Lower lobe of right lung (tissue), 2 donors: ENCODE measurements at regions not wholly inside any gene's neighbourhood (a gene's known extent, or its start where the extent isn't known, plus 50 kb on each side); places are given as distances from the start of the nearest gene placed in this dataset.
"Not testable (repeated sequence)": the region's sequence is repeated elsewhere in the genome, so short reads cannot be mapped to it uniquely, and the experiment has no call there.

Experiments
- ATAC-seq, 2 donors: fragments of 200-7000 bp; cut with Tn5 transposase; one replicate each; pipeline ENCODE4 v1.9.1; 2020 to 2022; ENCODE audit warnings: mild to moderate bottlenecking in 2 of 2, moderate library complexity in 2 of 2
- DNase-seq: peaks from one replicate; pipeline ENCODE4 v3.0.0-alpha.2; 2020
- H3K27ac ChIP-seq: fragments of 200-600 bp; one replicate; pipeline ENCODE4 v1.8.0; 2022
- H3K27me3 ChIP-seq: fragments of 200-600 bp; one replicate; pipeline ENCODE4 v1.8.0; 2022; ENCODE audit warnings: low read depth
- H3K36me3 ChIP-seq: fragments of 200-600 bp; one replicate; pipeline ENCODE4 v1.8.0; 2022; ENCODE audit warnings: mild to moderate bottlenecking
- H3K4me1 ChIP-seq: fragments of 200-600 bp; one replicate; pipeline ENCODE4 v1.8.0; 2022
- H3K4me3 ChIP-seq: fragments of 200-600 bp; one replicate; pipeline ENCODE4 v1.8.0; 2022; ENCODE audit warnings: mild to moderate bottlenecking
- H3K9me3 ChIP-seq: fragments of 200-600 bp; one replicate; pipeline ENCODE4 v1.8.0; 2022
- CTCF ChIP-seq: fragments of 200-600 bp; IDR thresholded peaks from one replicate; pipeline ENCODE4 v1.8.0; 2022; ENCODE audit warnings: antibody characterized with exemption, mild to moderate bottlenecking
- intact Hi-C: fragments of 100-400 bp; cut with DNase I; formaldehyde crosslinking; loops from one replicate; pipeline ENCODE4 v1.11.0; 2022
- donor health status: DM: no; HTN: yes; CAD: no; lungs with severe emphysema.

- DNase-seq, H3K36me3 ChIP-seq, ATAC-seq, H3K27ac ChIP-seq, H3K4me1 ChIP-seq, H3K4me3 ChIP-seq, H3K27me3 ChIP-seq, H3K9me3 ChIP-seq, intact Hi-C loops: not testable (repeated sequence)
Measured at GRCh38 chrY:9162424-9162823, 174.8 kb upstream of the TSPY4 start.

DNA sequence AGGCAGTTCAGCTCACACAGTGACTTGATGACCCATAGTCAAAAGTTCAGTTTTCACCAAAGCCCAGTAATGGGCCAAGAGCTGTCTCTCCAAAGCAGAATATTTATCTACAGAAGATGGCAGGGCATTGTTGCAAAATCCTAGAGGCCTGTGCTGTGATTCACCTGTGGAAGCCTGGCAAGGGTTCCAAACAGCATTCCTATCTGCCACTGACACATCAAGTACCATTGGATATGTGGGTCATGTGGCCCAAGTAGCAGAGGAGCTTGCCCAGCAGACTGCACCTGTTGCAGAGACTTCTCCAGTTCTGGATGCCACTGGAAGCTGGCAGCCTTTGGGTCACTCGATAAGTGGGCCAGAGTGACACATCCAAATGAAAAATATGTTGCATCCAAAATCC, 159.6 kb upstream of the TSPY4 start:
- DNase-seq, intact Hi-C loops, H3K27ac ChIP-seq, ATAC-seq, H3K4me3 ChIP-seq, H3K9me3 ChIP-seq, H3K27me3 ChIP-seq, H3K36me3 ChIP-seq, H3K4me1 ChIP-seq: not testable (repeated sequence)

DNA sequence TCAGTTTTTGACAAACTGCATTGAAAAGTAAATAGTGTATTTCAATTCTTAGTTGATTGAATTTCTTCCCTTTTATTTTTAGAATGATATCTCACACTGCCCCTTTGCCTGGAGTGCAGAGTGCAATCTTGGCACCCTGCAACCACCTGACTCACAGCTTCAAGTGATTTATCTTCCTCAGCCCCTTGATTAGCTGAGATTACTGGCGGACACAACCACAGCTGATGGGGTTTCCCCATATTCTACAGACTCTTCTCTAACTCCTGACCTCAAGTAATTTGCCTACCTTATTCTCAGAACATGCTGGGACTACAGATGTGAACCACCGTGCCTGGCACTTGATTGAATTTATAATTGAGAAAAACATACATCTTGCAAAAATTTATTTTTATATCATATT, 152.4 kb upstream of the TSPY4 start:
- ATAC-seq, H3K9me3 ChIP-seq: not testable (repeated sequence)

GRCh38 chrY:9207082-9207481, 130.2 kb upstream of the TSPY4 start:
- ATAC-seq, H3K4me1 ChIP-seq, H3K36me3 ChIP-seq, H3K9me3 ChIP-seq, H3K27me3 ChIP-seq, H3K27ac ChIP-seq, intact Hi-C loops, H3K4me3 ChIP-seq, DNase-seq: not testable (repeated sequence)

More for the DNA sequence above, 152.4 kb upstream of the TSPY4 start:
- intact Hi-C loops, DNase-seq, H3K4me1 ChIP-seq, H3K36me3 ChIP-seq, H3K27me3 ChIP-seq, H3K27ac ChIP-seq, H3K4me3 ChIP-seq: not testable (repeated sequence)

DNA sequence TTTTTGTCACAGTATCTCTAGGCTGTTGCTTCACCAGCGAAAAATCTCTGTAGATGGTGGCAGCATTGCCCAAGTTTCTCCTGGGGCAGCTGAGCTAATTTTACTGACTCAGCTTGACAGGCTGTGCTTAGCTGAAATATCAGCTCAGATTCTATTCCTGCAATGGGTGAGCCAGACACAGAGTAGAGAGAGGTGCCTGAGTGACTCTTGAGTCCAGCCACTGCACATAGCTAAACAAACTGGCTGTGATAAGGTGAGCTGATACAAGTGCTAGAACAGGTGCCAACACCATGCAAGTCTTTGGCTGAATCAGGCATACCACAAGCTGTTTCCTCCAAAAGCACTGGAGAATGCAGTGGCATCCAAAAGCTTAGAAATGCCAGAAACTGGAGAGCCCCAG, 110.9 kb upstream of the TSPY4 start:
- Histone ChIP-seq H3K4me1 (no peaks in the 10 kb centered on the region), H3K9me3 (no peaks in the 10 kb centered on the region), H3K27ac (no peak overlapping the region), H3K36me3 (no peaks in the 10 kb centered on the region), H3K4me3 (no peak overlapping the region), H3K27me3 (no peaks in the 10 kb centered on the region)
- DNase-seq (no peak), ATAC-seq (peak in 1 of 2 donors; percentile 79)
- TF ChIP-seq CTCF = no peak
- intact Hi-C loops = no loop called here

DNA sequence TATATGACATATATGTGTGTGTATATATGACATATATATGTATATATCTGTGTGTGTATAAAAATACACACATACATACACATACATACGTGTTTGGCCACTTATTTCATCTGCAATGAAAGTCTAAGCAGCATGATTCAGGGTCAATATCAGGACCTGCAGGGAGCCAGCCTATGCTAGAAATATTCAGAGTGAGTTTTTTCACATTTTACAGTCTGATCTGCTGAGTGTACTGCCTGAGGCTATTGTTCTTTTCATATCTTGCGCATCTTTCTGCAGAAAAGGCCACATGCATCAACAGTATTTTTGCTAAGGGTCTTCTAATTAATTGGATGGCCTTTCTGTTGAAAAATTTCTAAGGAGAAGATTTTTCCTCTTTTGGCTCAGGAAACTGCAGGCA, 80.0 kb upstream of the TSPY4 start:
- Histone ChIP-seq H3K27me3 (no peaks in the 10 kb centered on the region), H3K27ac (no peak overlapping the region), H3K4me3 (no peak overlapping the region), H3K9me3 (no peaks in the 10 kb centered on the region), H3K4me1 (no peaks in the 10 kb centered on the region), H3K36me3 (no peaks in the 10 kb centered on the region)
- no peak for DNase-seq
- intact Hi-C loops = no loop called here
- no peak for TF ChIP-seq CTCF
- no peak for ATAC-seq

DNA sequence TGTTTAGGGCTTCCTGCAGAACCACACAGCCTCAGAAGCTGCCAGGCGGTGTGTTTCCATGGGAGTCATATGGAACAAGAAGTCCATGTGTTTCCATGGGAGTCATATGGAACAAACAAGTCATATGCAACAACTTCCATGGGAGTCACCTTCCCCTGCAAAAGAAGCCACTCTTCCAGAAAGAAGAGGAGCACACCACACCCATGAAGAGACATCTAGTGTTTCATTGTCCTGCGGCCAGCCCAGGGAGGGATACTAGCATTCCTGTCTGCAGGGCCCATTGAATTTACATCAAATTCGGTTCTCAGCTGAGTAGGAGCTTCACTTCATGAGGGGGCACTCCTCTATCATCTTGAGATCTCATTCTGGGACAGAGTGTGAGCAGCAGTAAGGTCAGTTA, 79.5 kb upstream of the TSPY4 start:
- no peak for ATAC-seq
- Histone ChIP-seq H3K9me3 (no peaks in the 10 kb centered on the region), H3K36me3 (no peaks in the 10 kb centered on the region), H3K4me1 (no peaks in the 10 kb centered on the region), H3K4me3 (no peak overlapping the region), H3K27ac (no peak overlapping the region), H3K27me3 (no peaks in the 10 kb centered on the region)
- no peak for DNase-seq
- intact Hi-C loops = no loop called here
- no peak for TF ChIP-seq CTCF

- H3K36me3 ChIP-seq = no peaks in the 10 kb centered on the region
- DNase-seq = no peak
- no peaks in the 10 kb centered on the region for H3K9me3 ChIP-seq
- no peaks in the 10 kb centered on the region for H3K27me3 ChIP-seq
- H3K27ac ChIP-seq = no peak overlapping the region
- H3K4me3 ChIP-seq = no peak overlapping the region
- no peak for ATAC-seq
- no peak for TF ChIP-seq CTCF
- no peaks in the 10 kb centered on the region for H3K4me1 ChIP-seq
- intact Hi-C loops = no loop called here
Measured at GRCh38 chrY:9259368-9259767, 77.9 kb upstream of the TSPY4 start.
